HEK293 (cell line): ENCODE measurements at regions not wholly inside any gene's neighbourhood (a gene's known extent, or its start where the extent isn't known, plus 50 kb on each side); places are given as distances from the start of the nearest gene placed in this dataset.

Source experiments
- CTCF ChIA-PET: fragments of 350-600 bp; formaldehyde crosslinking; extraction: SDS; loops from one replicate; lab custom pipeline; 2021; ENCODE audit warnings: antibody characterized with exemption; lab: Yijun Ruan, JAX
- POLR2A ChIA-PET: fragments of 300-600 bp; formaldehyde crosslinking; extraction: SDS; loops from one replicate; lab custom pipeline; 2020; ENCODE audit warnings: antibody characterized with exemption, inconsistent platforms; lab: Yijun Ruan, JAX
- H3K27ac ChIP-seq: fragments of 200-500 bp; sonication (Bioruptor generic); 2 replicates; pipeline ENCODE4 v1.5.1; 2014; ENCODE audit warnings: low read depth, low read length, control low read depth, inconsistent platforms; ENCODE audit errors: extremely low read depth
- H3K36me3 ChIP-seq, 2 experiments: fragments of 200-500 bp in 1 of 2; sonication (Bioruptor generic) in 1 of 2; 1 replicate in 1 of 2; 2 replicates in 1 of 2; pipeline ENCODE4 v1.5.1; 2014 to 2017; ENCODE audit warnings: inconsistent platforms in 2 of 2, low read length in 2 of 2; ENCODE audit not compliant: control insufficient read depth in 2 of 2, insufficient read depth in 1 of 2
- H3K4me1 ChIP-seq: fragments of 200-500 bp; sonication (Bioruptor generic); 2 replicates; pipeline ENCODE4 v1.5.1; 2014; ENCODE audit warnings: mild to moderate bottlenecking, low read length, inconsistent platforms; ENCODE audit not compliant: control insufficient read depth, insufficient read depth
- H3K4me3 ChIP-seq: 2 replicates; pipeline ENCODE4 v1.5.1; 2011; ENCODE audit warnings: low read depth, mild to moderate bottlenecking, control low read depth, low read length, moderate library complexity
- H3K9me3 ChIP-seq: fragments of 200-500 bp; sonication (Bioruptor generic); 2 replicates; pipeline ENCODE4 v1.5.1; 2014; ENCODE audit warnings: low read depth, low read length, inconsistent platforms; ENCODE audit not compliant: control insufficient read depth, insufficient read depth
- GLI4 ChIP-seq: fragments of 450-650 bp; formaldehyde crosslinking; IDR thresholded peaks from 2 replicates; pipeline ENCODE4 v1.5.1; 2016; ENCODE audit warnings: missing biosample characterization, missing genetic modification characterization
- GLIS1 ChIP-seq: fragments of 450-650 bp; formaldehyde crosslinking; IDR thresholded peaks from 2 replicates; pipeline ENCODE4 v1.5.1; 2016; ENCODE audit warnings: missing biosample characterization, missing genetic modification characterization
- PBX3 ChIP-seq: sonication (generic); formaldehyde crosslinking; IDR thresholded peaks from 2 replicates; pipeline ENCODE4 v1.8.1; 2022; ENCODE audit warnings: mild to moderate bottlenecking, moderate library complexity, missing genetic modification reagents
- SALL2 ChIP-seq: fragments of 450-650 bp; formaldehyde crosslinking; IDR thresholded peaks from 2 replicates; pipeline ENCODE4 v1.5.0; 2017; ENCODE audit warnings: missing biosample characterization, mild to moderate bottlenecking, missing genetic modification characterization, borderline replicate concordance
- SCRT1 ChIP-seq: fragments of 450-650 bp; formaldehyde crosslinking; IDR thresholded peaks from 2 replicates; pipeline ENCODE4 v1.5.1; 2016; ENCODE audit warnings: missing biosample characterization, missing genetic modification characterization, borderline replicate concordance
- YY1 ChIP-seq: fragments of 450-650 bp; formaldehyde crosslinking; IDR thresholded peaks from 2 replicates; pipeline ENCODE4 v1.5.1; 2018; ENCODE audit warnings: missing biosample characterization, missing genetic modification characterization
- ZBTB10 ChIP-seq: fragments of 450-650 bp; formaldehyde crosslinking; IDR thresholded peaks from 2 replicates; pipeline ENCODE4 v1.5.1; 2016; ENCODE audit warnings: missing biosample characterization, missing genetic modification characterization
- ZNF140 ChIP-seq: fragments of 450-650 bp; formaldehyde crosslinking; IDR thresholded peaks from 2 replicates; pipeline ENCODE4 v1.5.1; 2016; ENCODE audit warnings: missing biosample characterization, missing genetic modification characterization
- ZNF146 ChIP-seq: fragments of 450-650 bp; formaldehyde crosslinking; IDR thresholded peaks from 2 replicates; pipeline ENCODE4 v1.5.1; 2016; ENCODE audit warnings: missing biosample characterization, missing genetic modification characterization
- ZNF335 ChIP-seq: fragments of 450-650 bp; formaldehyde crosslinking; conservative IDR thresholded peaks from 2 replicates; pipeline ENCODE4 v1.5.1; 2016; ENCODE audit warnings: missing biosample characterization, missing genetic modification characterization
- ZNF513 ChIP-seq: fragments of 450-650 bp; IDR thresholded peaks from 2 replicates; pipeline ENCODE4 v1.5.1; 2018; ENCODE audit warnings: missing biosample characterization, missing genetic modification characterization
- ZNF558 ChIP-seq: fragments of 450-650 bp; formaldehyde crosslinking; IDR thresholded peaks from 2 replicates; pipeline ENCODE4 v1.5.1; 2016; ENCODE audit warnings: missing biosample characterization, missing genetic modification characterization
- ZNF654 ChIP-seq: fragments of 450-650 bp; formaldehyde crosslinking; IDR thresholded peaks from 2 replicates; pipeline ENCODE4 v1.5.1; 2016; ENCODE audit warnings: low read depth, missing biosample characterization, missing genetic modification characterization
- ZNF704 ChIP-seq: fragments of 450-650 bp; formaldehyde crosslinking; IDR thresholded peaks from 2 replicates; pipeline ENCODE4 v1.5.1; 2016; ENCODE audit warnings: missing biosample characterization, missing genetic modification characterization
- ZNF776 ChIP-seq: fragments of 450-650 bp; formaldehyde crosslinking; IDR thresholded peaks from 2 replicates; pipeline ENCODE4 v1.5.0; 2017; ENCODE audit warnings: missing biosample characterization, missing genetic modification characterization, borderline replicate concordance
- ZNF785 ChIP-seq: fragments of 450-650 bp; formaldehyde crosslinking; IDR thresholded peaks from 2 replicates; pipeline ENCODE4 v1.5.1; 2016; ENCODE audit warnings: missing biosample characterization, missing genetic modification characterization
- ZSCAN18 ChIP-seq: fragments of 450-650 bp; formaldehyde crosslinking; IDR thresholded peaks from 2 replicates; pipeline ENCODE4 v1.5.1; 2016; ENCODE audit warnings: missing biosample characterization, missing genetic modification characterization
- TF ChIP-seq, protein P1 (sequence below): fragments of 450-650 bp; formaldehyde crosslinking; IDR thresholded peaks from 2 replicates; pipeline ENCODE4 v1.5.1; 2017; ENCODE audit warnings: missing biosample characterization, mild to moderate bottlenecking, missing genetic modification characterization, moderate library complexity
- TF ChIP-seq, protein P2 (sequence below): fragments of 450-650 bp; formaldehyde crosslinking; optimal IDR thresholded peaks from 2 replicates; pipeline ENCODE3; 2016; ENCODE audit warnings: missing biosample characterization, mild to moderate bottlenecking, missing genetic modification characterization
- TF ChIP-seq, protein P3 (sequence below): fragments of 450-650 bp; formaldehyde crosslinking; IDR thresholded peaks from 2 replicates; pipeline ENCODE4 v1.5.1; 2016; ENCODE audit warnings: missing biosample characterization, missing genetic modification characterization

- no peaks in the 10 kb centered on the region for H3K9me3 ChIP-seq
- H3K4me3 ChIP-seq = no peak overlapping the region
- ChIA-PET POLR2A (no interaction called here), CTCF (no interaction called here)
- TF ChIP-seq YY1 = no peak
- TF ChIP-seq GLIS1 = no peak
- TF ChIP-seq, protein P1, sequence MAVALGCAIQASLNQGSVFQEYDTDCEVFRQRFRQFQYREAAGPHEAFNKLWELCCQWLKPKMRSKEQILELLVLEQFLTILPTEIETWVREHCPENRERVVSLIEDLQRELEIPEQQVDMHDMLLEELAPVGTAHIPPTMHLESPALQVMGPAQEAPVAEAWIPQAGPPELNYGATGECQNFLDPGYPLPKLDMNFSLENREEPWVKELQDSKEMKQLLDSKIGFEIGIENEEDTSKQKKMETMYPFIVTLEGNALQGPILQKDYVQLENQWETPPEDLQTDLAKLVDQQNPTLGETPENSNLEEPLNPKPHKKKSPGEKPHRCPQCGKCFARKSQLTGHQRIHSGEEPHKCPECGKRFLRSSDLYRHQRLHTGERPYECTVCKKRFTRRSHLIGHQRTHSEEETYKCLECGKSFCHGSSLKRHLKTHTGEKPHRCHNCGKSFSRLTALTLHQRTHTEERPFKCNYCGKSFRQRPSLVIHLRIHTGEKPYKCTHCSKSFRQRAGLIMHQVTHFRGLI (tag by site-specific recombination) = no peak
- TF ChIP-seq ZNF785 (tag by site-specific recombination) = no peak
- no peak for TF ChIP-seq ZNF704 (tag by site-specific recombination)
- no peak for TF ChIP-seq ZNF140
- TF ChIP-seq, protein P2, sequence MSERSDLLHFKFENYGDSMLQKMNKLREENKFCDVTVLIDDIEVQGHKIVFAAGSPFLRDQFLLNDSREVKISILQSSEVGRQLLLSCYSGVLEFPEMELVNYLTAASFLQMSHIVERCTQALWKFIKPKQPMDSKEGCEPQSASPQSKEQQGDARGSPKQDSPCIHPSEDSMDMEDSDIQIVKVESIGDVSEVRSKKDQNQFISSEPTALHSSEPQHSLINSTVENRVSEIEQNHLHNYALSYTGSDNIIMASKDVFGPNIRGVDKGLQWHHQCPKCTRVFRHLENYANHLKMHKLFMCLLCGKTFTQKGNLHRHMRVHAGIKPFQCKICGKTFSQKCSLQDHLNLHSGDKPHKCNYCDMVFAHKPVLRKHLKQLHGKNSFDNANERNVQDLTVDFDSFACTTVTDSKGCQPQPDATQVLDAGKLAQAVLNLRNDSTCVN (tag by site-specific recombination) = no peak
- no peak for TF ChIP-seq PBX3 (CRISPR knock-in tag)
- TF ChIP-seq, protein P3, sequence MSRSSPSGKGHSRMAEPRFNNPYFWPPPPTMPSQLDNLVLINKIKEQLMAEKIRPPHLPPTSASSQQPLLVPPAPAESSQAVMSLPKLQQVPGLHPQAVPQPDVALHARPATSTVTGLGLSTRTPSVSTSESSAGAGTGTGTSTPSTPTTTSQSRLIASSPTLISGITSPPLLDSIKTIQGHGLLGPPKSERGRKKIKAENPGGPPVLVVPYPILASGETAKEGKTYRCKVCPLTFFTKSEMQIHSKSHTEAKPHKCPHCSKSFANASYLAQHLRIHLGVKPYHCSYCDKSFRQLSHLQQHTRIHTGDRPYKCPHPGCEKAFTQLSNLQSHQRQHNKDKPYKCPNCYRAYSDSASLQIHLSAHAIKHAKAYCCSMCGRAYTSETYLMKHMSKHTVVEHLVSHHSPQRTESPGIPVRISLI (tag by site-specific recombination) = no peak
- H3K4me1 ChIP-seq = no peaks in the 10 kb centered on the region
- H3K27ac ChIP-seq = no peak overlapping the region
- no peaks in the 10 kb centered on the region for H3K36me3 ChIP-seq
These were observed 250.1 kb upstream of the LUZP2 start for GRCh38 chr11:24246715-24247114.

GRCh38 chr11:24247846-24248245 lies 249.0 kb upstream of the LUZP2 start:
- H3K4me1 ChIP-seq = no peaks in the 10 kb centered on the region
- ChIA-PET CTCF (no interaction called here), POLR2A (no interaction called here)
- H3K27ac ChIP-seq = no peak overlapping the region
- no peaks in the 10 kb centered on the region for H3K36me3 ChIP-seq
- no peak overlapping the region for H3K4me3 ChIP-seq
- no peaks in the 10 kb centered on the region for H3K9me3 ChIP-seq
- TF ChIP-seq, protein P2 (tag by site-specific recombination) = no peak
- TF ChIP-seq ZNF146 (tag by site-specific recombination) = no peak
- TF ChIP-seq GLI4 (tag by site-specific recombination) = no peak
- no peak for TF ChIP-seq SCRT1
- no peak for TF ChIP-seq ZNF335 (tag by site-specific recombination)
- no peak for TF ChIP-seq ZNF776 (tag by site-specific recombination)
- no peak for TF ChIP-seq ZSCAN18
- no peak for TF ChIP-seq ZNF558
- no peak for TF ChIP-seq ZNF513 (tag by site-specific recombination)
- no peak for TF ChIP-seq ZBTB10 (tag by site-specific recombination)
- no peak for TF ChIP-seq SALL2 (tag by site-specific recombination)
- no peak for TF ChIP-seq ZNF654 (tag by site-specific recombination)
